Motor neuron (in vitro differentiated cells): ENCODE measurements at regions not wholly inside any gene's neighbourhood (a gene's known extent, or its start where the extent isn't known, plus 50 kb on each side); places are given as distances from the start of the nearest gene placed in this dataset.
"Not testable (repeated sequence)": the region's sequence is repeated elsewhere in the genome, so short reads cannot be mapped to it uniquely, and the experiment has no call there.

Experiments
- ATAC-seq, 8 experiments: fragments of 200-7000 bp; cut with Tn5 transposase; replicated peaks in 6 of 8; 2 replicates each; pipeline ENCODE4 v1.8.0; 2021; ENCODE audit warnings: mild to moderate bottlenecking in 8 of 8, moderate library complexity in 8 of 8
- H3K27ac ChIP-seq, 2 donors: fragments of 250-450 bp; sonication (Bioruptor Pico); 2 replicates each; pipeline ENCODE4 v1.9.0; 2021; ENCODE audit warnings: antibody characterized with exemption in 2 of 2, mild to moderate bottlenecking in 2 of 2, moderate library complexity in 1 of 2
- H3K4me1 ChIP-seq, 2 donors: fragments of 250-450 bp; sonication (Bioruptor Pico); replicated peaks in 1 of 2; 2 replicates each; pipeline ENCODE4 v1.6.1; 2021; ENCODE audit warnings: antibody characterized with exemption in 2 of 2, mild to moderate bottlenecking in 2 of 2, moderate library complexity in 1 of 2
- H3K4me3 ChIP-seq, 5 donors: fragments of 250-450 bp; sonication (Bioruptor Pico); 2 replicates each; pipeline ENCODE4 v1.9.0; 2021; ENCODE audit warnings: antibody characterized with exemption in 5 of 5, mild to moderate bottlenecking in 5 of 5, moderate library complexity in 4 of 5
- WGBS, 10 experiments: fragments of 450-650 bp; shearing (Covaris generic); methylation state at CpG; one replicate each; pipeline ENCODE4 v1.0.0; 2022; 5-methylcytosine and 5-hydroxymethylcytosine counted together
- in situ Hi-C, 9 experiments: fragments of 400-800 bp; cut with MboI; loops; one replicate each; pipeline ENCODE4 v1.15.0; 2021; ENCODE audit warnings: low sequenced_read_pairs in 9 of 9, low pct_unique_long_range_greater_than_20kb in 2 of 9; ENCODE audit not compliant: unreplicated experiment in 9 of 9

GRCh38 chr2:223481486-223481885 is 120.7 kb downstream of the SCG2 start:
- ATAC-seq: no peak
- Histone ChIP-seq H3K27ac (no peak overlapping the region), H3K4me3 (no peak overlapping the region), H3K4me1 (no peaks in the 10 kb centered on the region)
- 52 to 100% (median 83%) methylated on average over 1 to 5 of the region's 5 CpGs; no CpG with 5 or more reads in 3 of the 10 experiments for WGBS, 10 experiments
- in situ Hi-C loops: no loop called here

- no peaks in the 10 kb centered on the region for H3K4me1 ChIP-seq
Observed at GRCh38 chr2:223486751-223487150, 115.4 kb downstream of the SCG2 start.

GRCh38 chr2:223487214-223487846 is 114.8 kb downstream of the SCG2 start:
- Histone ChIP-seq H3K27ac (no peak overlapping the region), H3K4me1 (no peaks in the 10 kb centered on the region), H3K4me3 (no peak overlapping the region)
- in situ Hi-C loops: no loop called here
- 42 to 100% (median 67%) methylated on average over 1 to 2 of the region's 2 CpGs; no CpG with 5 or more reads in 3 of the 10 experiments for WGBS, 10 experiments
- ATAC-seq: peak in 3 of 8 experiments; percentile 12 to 90 (median 88)

More at GRCh38 chr2:223486751-223487150, 115.4 kb downstream of the SCG2 start:
- Histone ChIP-seq H3K4me3 (no peak overlapping the region), H3K27ac (no peak overlapping the region)
- ATAC-seq: peak in 2 of 8 experiments; percentile 74 to 77
- in situ Hi-C loops: no loop called here

GRCh38 chr2:223488814-223489213 is 113.3 kb downstream of the SCG2 start:
- WGBS, 10 experiments: 48 to 92% (median 82%) methylated on average over 1 to 4 of the region's 4 CpGs; no CpG with 5 or more reads in 2 of the 10 experiments
- no peaks in the 10 kb centered on the region for H3K4me1 ChIP-seq
- H3K27ac ChIP-seq: no peak overlapping the region
- no peak overlapping the region for H3K4me3 ChIP-seq
- in situ Hi-C loops: no loop called here
- peak in 1 of 8 experiments; percentile 53 for ATAC-seq

- H3K4me1 ChIP-seq: no peaks in the 10 kb centered on the region
- no peak overlapping the region for H3K4me3 ChIP-seq
- ATAC-seq: no peak
- in situ Hi-C loops: no loop called here
- no peak overlapping the region for H3K27ac ChIP-seq
- WGBS, 10 experiments: 20 to 88% (median 49%) methylated on average over 1 to 2 of the region's 2 CpGs
Observed at GRCh38 chr2:223494496-223494895, 107.7 kb downstream of the SCG2 start.

GRCh38 chr2:223494942-223495341 is 107.2 kb downstream of the SCG2 start:
- H3K27ac ChIP-seq: no peak overlapping the region
- no peaks in the 10 kb centered on the region for H3K4me1 ChIP-seq
- no peak for ATAC-seq
- 33 to 94% (median 70%) methylated on average over 2 of the region's 2 CpGs for WGBS, 10 experiments
- in situ Hi-C loops: no loop called here
- H3K4me3 ChIP-seq: no peak overlapping the region

- H3K4me1 ChIP-seq, in situ Hi-C loops, H3K27ac ChIP-seq, ATAC-seq, H3K4me3 ChIP-seq: not testable (repeated sequence)
- 63 to 87% (median 75%) methylated on average over 1 to 2 of the region's 2 CpGs; no CpG with 5 or more reads in 6 of the 10 experiments for WGBS, 10 experiments
Observed at GRCh38 chr2:223496853-223497252, 105.3 kb downstream of the SCG2 start.

- in situ Hi-C loops: no loop called here
- H3K27ac ChIP-seq: no peak overlapping the region
- 60 to 100% (median 82%) methylated on average over 1 to 6 of the region's 6 CpGs; no CpG with 5 or more reads in 1 of the 10 experiments for WGBS, 10 experiments
- peaks cover 0 to 6% of the 10 kb centered on the region in 2 donors for H3K4me1 ChIP-seq
- ATAC-seq: peak in 3 of 8 experiments; percentile 47 to 72 (median 67)
- no peak overlapping the region for H3K4me3 ChIP-seq
Observed at GRCh38 chr2:223500709-223501108, 101.5 kb downstream of the SCG2 start.

- 16 to 100% (median 76%) methylated on average over 1 to 2 of the region's 2 CpGs; no CpG with 5 or more reads in 2 of the 10 experiments for WGBS, 10 experiments
- in situ Hi-C loops: no loop called here
- Histone ChIP-seq H3K27ac (no peak overlapping the region), H3K4me1 (peaks cover 0 to 6% of the 10 kb centered on the region in 2 donors), H3K4me3 (no peak overlapping the region)
- peak in 1 of 8 experiments; percentile 12 for ATAC-seq
Observed at GRCh38 chr2:223501641-223502040, 100.5 kb downstream of the SCG2 start.

GRCh38 chr2:223503746-223504145 is 98.4 kb downstream of the SCG2 start:
- Histone ChIP-seq H3K4me1 (peaks cover 0 to 6% of the 10 kb centered on the region in 2 donors), H3K4me3 (no peak overlapping the region), H3K27ac (no peak overlapping the region)
- ATAC-seq: no peak
- in situ Hi-C loops: no loop called here
- WGBS, 10 experiments: 0 to 100% (median 78%) methylated on average over 1 to 3 of the region's 3 CpGs

GRCh38 chr2:223508372-223508771 is 93.8 kb downstream of the SCG2 start:
- in situ Hi-C loops: no loop called here
- Histone ChIP-seq H3K4me3 (no peak overlapping the region), H3K4me1 (no peaks in the 10 kb centered on the region), H3K27ac (no peak overlapping the region)
- 68 to 95% (median 83%) methylated on average over 2 to 3 of the region's 3 CpGs; no CpG with 5 or more reads in 2 of the 10 experiments for WGBS, 10 experiments
- ATAC-seq: no peak

- Histone ChIP-seq H3K4me3 (no peak overlapping the region), H3K4me1 (no peaks in the 10 kb centered on the region), H3K27ac (no peak overlapping the region)
- in situ Hi-C loops: no loop called here
- 59 to 100% (median 77%) methylated on average over 1 to 4 of the region's 4 CpGs for WGBS, 10 experiments
- ATAC-seq: no peak
Observed at GRCh38 chr2:223510713-223511112, 91.4 kb downstream of the SCG2 start.

- in situ Hi-C loops: no loop called here
- 67 to 100% (median 90%) methylated on average over 1 to 3 of the region's 4 CpGs; no CpG with 5 or more reads in 3 of the 10 experiments for WGBS, 10 experiments
- Histone ChIP-seq H3K4me3 (no peak overlapping the region), H3K4me1 (no peaks in the 10 kb centered on the region), H3K27ac (no peak overlapping the region)
- ATAC-seq: no peak
Observed at GRCh38 chr2:223511168-223511567, 91.0 kb downstream of the SCG2 start.
